ENCODE measurements at regions not wholly inside any gene's neighbourhood (a gene's known extent, or its start where the extent isn't known, plus 50 kb on each side); places are given as distances from the start of the nearest gene placed in this dataset.

DNA sequence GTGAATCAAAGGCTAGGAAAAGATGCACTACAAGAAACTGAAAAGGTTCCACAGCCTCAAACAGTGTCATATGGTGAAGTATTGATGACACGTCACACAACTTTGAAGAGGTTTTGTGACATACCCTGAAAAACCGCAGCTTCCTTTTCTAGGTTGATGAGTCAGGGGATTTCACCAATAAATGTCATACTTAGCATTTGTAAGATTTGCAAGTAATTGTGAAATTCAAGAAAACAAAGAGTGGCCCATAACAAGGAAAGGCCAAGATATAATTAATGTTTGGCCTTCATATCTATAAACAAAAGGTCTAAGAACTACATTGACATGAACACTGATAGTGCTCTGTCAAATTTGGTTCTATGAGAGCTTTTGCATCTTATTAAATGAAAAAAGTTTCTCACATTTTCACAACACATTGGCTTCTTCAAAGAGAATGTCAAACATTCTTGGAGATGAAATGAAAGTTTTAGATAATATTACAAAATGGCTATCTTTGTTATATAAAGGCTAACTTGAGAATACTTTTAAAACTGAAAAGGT is 62.0 kb upstream of the NAMPT start:
- no peak for DNase-seq
- Mint-ChIP-seq H3K27ac (ENCODE audit: unreplicated experiment) (no peak overlapping the region), H3K36me3 (ENCODE audit: insufficient read depth, unreplicated experiment) (no peaks in the 10 kb centered on the region), H3K4me1 (ENCODE audit: low read depth, unreplicated experiment) (no peaks in the 10 kb centered on the region), H3K27me3 (ENCODE audit: insufficient read depth, unreplicated experiment) (peaks cover 4% of the 10 kb centered on the region), H3K9me3 (ENCODE audit: unreplicated experiment) (peaks cover 41% of the 10 kb centered on the region), H3K4me3 (ENCODE audit: unreplicated experiment) (no peak overlapping the region)
- Histone ChIP-seq H3K4me3 (ENCODE audit: low read depth, low read length) (no peak overlapping the region), H3K9me3 (peaks cover 13% of the 10 kb centered on the region), H3K27me3 (replicated peaks; ENCODE audit: control insufficient read depth, insufficient read depth, low read length) (no peaks in the 10 kb centered on the region), H3K4me1 (no peaks in the 10 kb centered on the region), H3K36me3 (ENCODE audit: control insufficient read depth, insufficient read depth, low read length) (no peaks in the 10 kb centered on the region)
- BruUV-seq (replicated peaks): no TSS peak
- POLR2A ChIA-PET: no interaction called here
- TF ChIP-seq, protein P1, sequence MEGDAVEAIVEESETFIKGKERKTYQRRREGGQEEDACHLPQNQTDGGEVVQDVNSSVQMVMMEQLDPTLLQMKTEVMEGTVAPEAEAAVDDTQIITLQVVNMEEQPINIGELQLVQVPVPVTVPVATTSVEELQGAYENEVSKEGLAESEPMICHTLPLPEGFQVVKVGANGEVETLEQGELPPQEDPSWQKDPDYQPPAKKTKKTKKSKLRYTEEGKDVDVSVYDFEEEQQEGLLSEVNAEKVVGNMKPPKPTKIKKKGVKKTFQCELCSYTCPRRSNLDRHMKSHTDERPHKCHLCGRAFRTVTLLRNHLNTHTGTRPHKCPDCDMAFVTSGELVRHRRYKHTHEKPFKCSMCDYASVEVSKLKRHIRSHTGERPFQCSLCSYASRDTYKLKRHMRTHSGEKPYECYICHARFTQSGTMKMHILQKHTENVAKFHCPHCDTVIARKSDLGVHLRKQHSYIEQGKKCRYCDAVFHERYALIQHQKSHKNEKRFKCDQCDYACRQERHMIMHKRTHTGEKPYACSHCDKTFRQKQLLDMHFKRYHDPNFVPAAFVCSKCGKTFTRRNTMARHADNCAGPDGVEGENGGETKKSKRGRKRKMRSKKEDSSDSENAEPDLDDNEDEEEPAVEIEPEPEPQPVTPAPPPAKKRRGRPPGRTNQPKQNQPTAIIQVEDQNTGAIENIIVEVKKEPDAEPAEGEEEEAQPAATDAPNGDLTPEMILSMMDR (IDR thresholded peaks at IDR 0.05; ENCODE audit: insufficient read depth in 1 of 2, low read depth in 1 of 2, low read length in 1 of 2, severe bottlenecking in 1 of 2, unreplicated experiment in 1 of 2): no peak
- CTCF ChIA-PET: interaction anchor here (0.6 kb wide), 1 partner anchor 196 kb away, joined by 3 read pairs; no protein-coding TSS in a partner anchor
- intact Hi-C loops (cut with micrococcal nuclease; ENCODE audit: unreplicated experiment): no loop called here

GRCh38 chr7:106346167-106346677 is 61.4 kb upstream of the NAMPT start:
- POLR2A ChIA-PET: no interaction called here
- no TSS peak for BruUV-seq (replicated peaks)
- no peaks in the 10 kb centered on the region for H3K36me3 ChIP-seq (ENCODE audit: control insufficient read depth, insufficient read depth, low read length)
- H3K27ac Mint-ChIP-seq (ENCODE audit: unreplicated experiment): no peak overlapping the region
- H3K4me1 Mint-ChIP-seq (ENCODE audit: low read depth, unreplicated experiment): no peaks in the 10 kb centered on the region
- H3K4me3 Mint-ChIP-seq (ENCODE audit: unreplicated experiment): no peak overlapping the region
- peaks cover 4% of the 10 kb centered on the region for H3K27me3 Mint-ChIP-seq (ENCODE audit: insufficient read depth, unreplicated experiment)
- TF ChIP-seq, protein P1 (IDR thresholded peaks at IDR 0.05; ENCODE audit: insufficient read depth in 1 of 2, low read depth in 1 of 2, low read length in 1 of 2, severe bottlenecking in 1 of 2, unreplicated experiment in 1 of 2): no peak
- H3K9me3 ChIP-seq: peaks cover 13% of the 10 kb centered on the region
- DNase-seq: no peak
- peaks cover 46% of the 10 kb centered on the region for H3K9me3 Mint-ChIP-seq (ENCODE audit: unreplicated experiment)
- H3K4me1 ChIP-seq: no peaks in the 10 kb centered on the region
- no peak overlapping the region for H3K4me3 ChIP-seq (ENCODE audit: low read depth, low read length)
- intact Hi-C loops (cut with micrococcal nuclease; ENCODE audit: unreplicated experiment): no loop called here
- CTCF ChIA-PET: no interaction called here
- H3K27me3 ChIP-seq (replicated peaks; ENCODE audit: control insufficient read depth, insufficient read depth, low read length): no peaks in the 10 kb centered on the region
- H3K36me3 Mint-ChIP-seq (ENCODE audit: insufficient read depth, unreplicated experiment): no peaks in the 10 kb centered on the region

DNA sequence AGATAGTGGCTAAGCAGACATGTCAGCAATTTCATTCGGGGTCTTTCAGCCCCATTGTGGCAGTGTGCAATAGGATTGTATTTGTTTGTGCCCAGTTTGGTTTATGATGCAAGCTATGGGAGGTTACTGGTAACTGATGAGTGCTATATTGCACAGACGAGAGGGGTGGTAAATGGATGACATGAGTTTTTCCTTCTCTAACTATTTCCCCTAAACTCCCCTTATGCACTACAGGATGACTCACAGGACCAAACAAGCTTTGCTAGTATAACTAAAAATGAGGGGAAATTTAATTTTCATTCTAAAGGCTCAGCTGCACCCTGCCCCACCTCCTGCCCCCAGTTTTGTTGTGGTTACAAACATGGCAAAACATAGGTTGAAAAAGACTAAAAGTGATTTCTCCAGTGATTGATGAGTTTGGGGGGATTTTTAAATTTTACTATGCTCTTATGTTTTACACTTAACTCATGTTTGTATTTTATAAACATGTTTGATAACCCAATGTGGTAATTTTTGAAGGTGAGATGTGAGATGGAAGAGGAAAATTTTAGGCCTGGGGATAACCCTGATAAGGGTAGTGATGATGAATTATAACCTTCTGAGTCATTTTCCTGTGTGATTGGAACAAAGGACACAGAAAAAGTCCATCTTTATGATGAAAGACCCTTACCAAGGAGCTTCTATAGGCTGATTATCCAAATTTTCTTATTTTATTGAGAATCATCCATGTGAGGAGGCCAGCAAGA is 60.8 kb upstream of the NAMPT start:
- BruUV-seq (replicated peaks): no TSS peak

More for the DNA sequence above, 60.8 kb upstream of the NAMPT start:
- intact Hi-C loops (cut with micrococcal nuclease; ENCODE audit: unreplicated experiment): no loop called here
- Histone ChIP-seq H3K4me1 (no peaks in the 10 kb centered on the region), H3K36me3 (ENCODE audit: control insufficient read depth, insufficient read depth, low read length) (no peaks in the 10 kb centered on the region), H3K4me3 (ENCODE audit: low read depth, low read length) (no peak overlapping the region), H3K27me3 (replicated peaks; ENCODE audit: control insufficient read depth, insufficient read depth, low read length) (no peaks in the 10 kb centered on the region), H3K9me3 (peaks cover 16% of the 10 kb centered on the region)
- DNase-seq: no peak
- no peak overlapping the region for H3K27ac Mint-ChIP-seq (ENCODE audit: unreplicated experiment)
- no peaks in the 10 kb centered on the region for H3K4me1 Mint-ChIP-seq (ENCODE audit: low read depth, unreplicated experiment)
- peaks cover 4% of the 10 kb centered on the region for H3K27me3 Mint-ChIP-seq (ENCODE audit: insufficient read depth, unreplicated experiment)
- H3K36me3 Mint-ChIP-seq (ENCODE audit: insufficient read depth, unreplicated experiment): no peaks in the 10 kb centered on the region
- POLR2A ChIA-PET: no interaction called here
- H3K9me3 Mint-ChIP-seq (ENCODE audit: unreplicated experiment): peaks cover 49% of the 10 kb centered on the region
- H3K4me3 Mint-ChIP-seq (ENCODE audit: unreplicated experiment): no peak overlapping the region
- CTCF ChIA-PET: no interaction called here
- TF ChIP-seq, protein P1 (IDR thresholded peaks at IDR 0.05; ENCODE audit: insufficient read depth in 1 of 2, low read depth in 1 of 2, low read length in 1 of 2, severe bottlenecking in 1 of 2, unreplicated experiment in 1 of 2): no peak

Measured in Caco-2 (cell line).